ENCODE measurements at regions not wholly inside any gene's neighbourhood (a gene's known extent, or its start where the extent isn't known, plus 50 kb on each side); places are given as distances from the start of the nearest gene placed in this dataset.

DNA sequence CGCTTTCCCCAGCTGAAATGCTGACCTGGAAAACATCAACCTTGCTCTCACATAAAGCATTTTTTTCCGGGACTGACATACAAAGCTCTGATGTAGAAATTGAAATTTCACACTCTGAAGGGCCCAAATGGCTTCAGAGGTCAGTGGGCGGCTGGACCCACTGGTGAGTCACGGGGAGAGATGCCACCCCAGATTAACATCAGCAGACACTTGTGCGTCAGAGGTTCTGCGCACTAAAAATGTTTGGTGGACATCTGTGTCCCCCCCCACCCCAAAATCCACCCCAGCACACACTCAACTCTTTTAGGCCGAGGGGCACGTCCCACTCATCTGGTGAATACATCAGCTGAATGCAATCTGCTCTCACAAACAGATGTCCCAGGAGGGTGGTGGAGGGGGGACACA, 208.9 kb downstream of the ASB1 start:
- no peak for DNase-seq

DNA sequence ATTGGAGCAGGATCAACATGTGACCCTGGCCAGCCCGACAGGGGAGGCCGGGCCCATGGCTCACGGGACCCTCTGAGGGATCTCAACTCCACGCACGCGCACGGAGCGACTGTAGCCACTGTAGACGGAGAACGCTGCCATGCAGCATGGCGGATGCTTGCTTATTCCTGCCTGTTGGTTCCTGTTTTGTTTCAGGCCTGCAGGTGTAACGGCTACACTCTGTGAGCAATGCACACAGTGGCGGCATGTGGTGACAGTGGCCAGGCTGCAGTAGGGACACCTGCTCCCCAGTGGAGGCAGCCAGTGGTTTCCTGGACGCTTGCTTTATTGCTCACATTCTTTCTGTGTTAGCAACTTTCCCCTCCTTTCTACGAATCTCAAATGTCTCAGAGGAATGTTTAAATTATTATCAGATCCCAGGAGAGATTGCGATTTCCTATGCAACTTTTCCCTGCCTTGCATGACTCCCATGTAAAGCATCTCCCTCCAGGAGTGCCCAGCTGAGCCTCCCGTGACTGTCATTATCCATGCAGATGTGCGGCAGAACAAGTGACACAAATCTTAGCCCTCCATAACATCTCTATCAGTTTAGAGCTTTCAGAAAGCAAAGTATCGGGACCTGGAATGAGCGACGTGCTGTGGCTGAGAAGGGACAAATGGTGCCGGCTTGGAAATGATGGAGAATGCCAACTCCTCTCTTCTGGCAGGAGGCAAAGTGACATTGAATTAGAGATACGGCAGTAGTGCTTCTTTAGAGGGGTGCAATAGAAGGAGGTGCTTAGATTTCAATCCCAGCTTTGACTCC, 209.7 kb downstream of the ASB1 start:
- no peak for DNase-seq

DNA sequence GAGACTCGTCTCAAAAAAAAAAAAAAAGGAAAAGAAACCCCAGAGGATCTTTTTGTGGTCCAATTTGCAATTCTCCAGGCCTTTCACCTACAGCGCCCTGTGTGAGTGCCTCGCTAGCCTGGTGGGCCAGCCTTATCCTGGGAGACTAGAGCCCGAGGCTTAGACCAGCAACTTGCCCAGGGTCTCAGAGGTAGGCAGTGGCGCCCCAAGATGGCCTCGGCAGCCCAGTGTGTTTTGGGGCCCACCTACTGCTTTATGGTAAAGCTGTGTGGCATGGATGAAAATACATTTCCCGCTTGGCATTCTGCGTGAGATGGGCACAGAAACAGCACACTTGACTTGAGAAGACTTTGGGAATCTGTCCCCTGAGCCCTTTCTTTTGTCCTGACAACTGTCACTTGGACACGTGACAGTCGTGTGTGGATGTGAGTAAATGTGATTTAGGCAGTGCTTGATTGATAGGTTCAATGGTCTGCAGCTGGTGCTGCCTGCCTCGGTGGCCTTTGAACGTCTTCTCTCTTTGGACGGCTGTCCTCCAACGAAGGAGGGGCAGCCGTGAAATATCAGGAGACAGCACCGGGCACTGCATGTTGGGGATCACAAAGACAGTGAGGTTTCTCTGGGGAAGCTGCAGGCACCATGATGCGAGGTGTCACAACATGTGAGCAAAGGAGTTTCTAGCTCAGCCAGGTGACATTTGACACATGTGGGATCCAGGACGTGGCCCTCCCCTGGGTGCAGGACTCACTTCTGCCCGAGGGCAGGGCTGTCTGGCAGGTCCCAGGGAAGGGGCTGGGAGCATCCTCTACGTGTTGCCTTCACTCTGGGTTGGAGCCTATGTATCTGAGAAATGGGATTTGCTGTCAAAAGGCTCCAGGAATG, 209.5 kb upstream of the TWIST2 start:
- no peak for DNase-seq

DNA sequence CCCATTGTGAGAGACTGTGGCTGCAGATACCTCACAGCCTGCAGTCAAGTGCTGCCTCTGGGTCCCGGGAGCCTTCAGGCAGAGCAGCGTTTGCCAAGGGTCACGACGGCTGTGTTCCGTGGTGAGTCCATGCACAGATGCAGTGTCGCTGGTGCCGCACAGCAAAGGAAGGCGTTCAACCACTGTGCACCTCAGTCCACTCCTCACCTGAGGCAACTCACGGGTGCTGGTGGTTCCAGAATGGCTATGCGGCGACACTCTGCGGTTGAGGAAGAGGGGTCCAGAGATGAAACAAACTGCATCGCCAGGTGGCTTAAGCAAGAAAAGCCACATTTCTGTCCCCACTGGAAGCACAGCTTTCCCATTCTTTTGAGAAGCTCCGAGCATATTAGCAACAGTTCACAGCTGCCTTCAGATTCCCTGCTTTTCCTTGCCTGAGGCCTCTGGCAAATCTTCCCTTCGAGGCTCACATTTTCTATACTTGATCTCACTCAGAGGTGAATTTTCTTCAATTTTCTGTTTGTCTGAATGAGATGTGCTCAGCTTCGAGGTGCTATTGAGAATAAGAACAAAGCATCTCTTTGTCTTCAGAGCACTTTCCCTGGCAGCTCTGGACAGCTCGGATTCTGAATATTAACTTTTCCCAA, 208.8 kb upstream of the TWIST2 start:
- DNase-seq, result no peak

DNA sequence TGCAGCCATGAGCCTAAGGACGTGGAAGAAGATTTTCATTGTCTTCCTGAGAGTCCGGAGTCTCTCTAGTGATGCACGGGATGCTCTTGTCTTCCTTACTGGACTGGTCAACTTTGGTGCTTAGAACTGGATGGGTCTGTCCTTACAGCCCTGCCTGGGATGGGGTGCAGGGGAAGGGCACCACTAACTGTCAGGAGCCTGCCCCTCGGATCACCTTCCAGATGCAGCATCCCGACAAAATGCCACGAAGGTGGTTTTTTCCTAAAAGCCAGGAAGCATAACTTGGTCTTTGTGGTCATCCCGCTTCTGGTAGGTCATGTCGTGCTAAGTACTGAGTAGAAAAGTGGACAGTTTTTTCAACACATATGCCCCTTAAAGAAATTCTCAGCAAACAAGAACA, 207.4 kb upstream of the TWIST2 start:
- DNase-seq, result no peak

DNA sequence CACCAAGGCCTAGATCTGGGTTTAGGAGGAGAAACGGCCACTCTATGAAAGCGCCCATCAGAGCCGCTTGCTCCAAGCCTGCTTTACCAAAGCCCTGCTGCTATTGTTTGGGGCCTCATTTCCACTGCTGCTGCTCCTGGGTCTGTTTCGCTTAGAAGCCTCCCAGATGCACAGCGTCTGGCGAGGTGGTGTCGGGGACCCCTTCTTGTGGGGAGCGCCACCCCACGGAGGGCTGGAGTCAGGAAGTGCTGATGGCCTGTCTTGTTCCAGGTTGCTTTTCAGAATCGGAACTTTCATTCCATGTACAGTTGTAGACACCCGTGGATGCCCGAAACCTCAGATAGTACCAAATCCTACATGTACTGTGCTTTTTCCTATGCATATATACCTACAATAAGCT, 204.9 kb upstream of the TWIST2 start:
- DNase-seq, result no peak

DNA sequence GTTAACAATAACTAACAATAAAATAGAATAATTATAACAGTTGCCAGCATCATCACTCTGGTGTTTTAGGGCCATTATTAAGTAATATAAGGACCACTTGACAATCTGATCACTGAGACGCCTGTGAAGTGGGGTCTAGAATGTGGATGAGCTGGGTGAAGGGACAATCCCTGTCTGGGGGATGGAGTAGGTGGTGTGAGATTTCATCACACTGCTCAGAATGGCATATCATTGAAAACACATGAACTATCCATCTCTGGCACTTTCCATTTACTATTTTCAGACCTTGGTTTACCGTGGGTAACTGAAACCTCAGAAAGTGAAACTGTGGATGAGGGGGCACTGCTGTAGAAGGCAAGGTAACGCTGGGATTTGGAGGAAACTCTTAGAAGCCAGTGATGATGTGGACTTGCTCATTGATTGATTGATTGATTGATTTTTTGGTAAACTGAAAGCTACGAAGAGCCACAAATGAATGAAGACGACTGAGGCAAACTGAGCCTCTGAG, 204.4 kb upstream of the TWIST2 start:
- DNase-seq, result no peak

DNA sequence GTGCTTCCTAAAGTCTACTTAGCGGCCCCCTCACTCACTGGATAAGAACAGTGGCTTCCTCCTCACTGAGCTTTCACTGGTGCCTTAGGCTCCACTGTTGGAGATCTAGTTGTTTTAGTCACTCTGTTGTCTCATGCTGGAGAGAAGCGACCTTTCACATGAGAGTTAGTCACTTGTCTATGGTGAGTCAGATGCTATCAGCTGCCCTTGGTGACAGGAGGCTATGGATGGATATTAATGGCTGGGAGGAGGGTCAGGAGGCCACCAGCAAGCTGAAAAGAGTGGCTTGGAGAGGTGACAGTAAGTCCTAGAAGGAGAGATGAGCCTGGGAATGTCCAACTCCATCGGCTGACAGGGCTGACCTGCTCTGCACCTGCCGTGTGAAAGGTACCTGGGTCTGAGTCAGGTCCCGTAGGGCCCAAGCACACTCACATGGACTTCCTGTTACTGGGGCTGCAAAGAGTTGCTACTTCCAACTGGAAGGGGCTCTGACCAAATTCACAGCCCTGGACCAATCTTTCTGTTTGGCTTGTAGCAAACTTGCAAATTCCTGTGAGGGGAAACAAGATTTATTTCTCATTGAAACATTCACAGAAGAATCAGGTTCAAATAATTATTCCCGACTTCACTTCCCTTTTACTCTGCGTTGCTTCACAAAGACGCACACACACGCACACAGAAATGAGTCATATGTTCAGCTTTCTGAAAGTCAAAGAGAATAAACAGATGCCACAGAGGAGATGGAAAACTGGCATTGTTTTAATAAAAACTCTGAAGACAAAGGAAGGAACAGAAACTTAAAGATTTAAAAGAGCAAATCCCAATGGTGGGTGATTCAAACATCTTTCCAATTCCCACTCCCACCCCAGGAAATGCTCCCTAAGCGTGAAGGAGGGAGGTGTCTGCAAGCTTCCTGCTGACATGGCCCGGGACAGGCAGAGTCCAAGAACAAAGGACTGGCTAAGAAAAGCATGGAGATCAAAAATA, 203.5 kb upstream of the TWIST2 start:
- DNase-seq, result no peak

DNA sequence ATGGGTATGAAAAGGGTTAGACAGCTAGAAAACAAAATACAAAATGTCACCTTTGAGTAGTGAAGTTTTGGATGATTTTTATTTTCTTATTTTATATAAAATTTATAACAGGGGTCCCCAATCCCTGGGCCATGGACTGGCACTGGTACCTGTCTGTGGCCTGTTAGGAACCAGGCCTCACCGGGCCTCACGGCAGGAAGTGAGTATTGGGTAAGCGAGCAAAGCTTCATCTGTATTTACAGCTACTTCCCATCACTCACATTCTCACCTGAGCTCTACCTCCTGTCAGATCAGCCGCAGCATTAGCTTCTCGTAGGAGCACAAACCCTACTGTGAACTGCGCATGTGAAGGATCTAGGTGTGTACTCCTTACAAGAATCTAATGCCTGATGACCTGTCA, 202.8 kb upstream of the TWIST2 start:
- no peak for DNase-seq

DNA sequence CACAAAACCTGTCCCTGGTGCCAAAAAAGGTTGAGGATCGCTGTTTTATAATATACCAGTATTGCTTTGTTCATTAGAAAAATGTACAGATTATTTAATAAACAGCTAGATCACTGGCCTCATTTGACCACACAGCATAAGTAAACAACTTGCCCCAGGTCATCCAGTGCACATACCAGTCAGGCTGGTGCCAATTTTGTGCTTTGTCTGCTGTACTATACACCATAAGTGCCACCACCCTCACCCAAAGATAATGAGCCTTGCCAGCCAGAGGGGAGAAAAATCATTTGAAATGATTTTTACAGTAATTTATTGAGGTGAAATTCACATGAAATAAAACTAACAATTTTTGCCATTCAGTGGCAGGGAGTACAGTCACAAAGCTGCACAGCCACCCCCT, 202.2 kb upstream of the TWIST2 start:
- DNase-seq, result no peak

DNA sequence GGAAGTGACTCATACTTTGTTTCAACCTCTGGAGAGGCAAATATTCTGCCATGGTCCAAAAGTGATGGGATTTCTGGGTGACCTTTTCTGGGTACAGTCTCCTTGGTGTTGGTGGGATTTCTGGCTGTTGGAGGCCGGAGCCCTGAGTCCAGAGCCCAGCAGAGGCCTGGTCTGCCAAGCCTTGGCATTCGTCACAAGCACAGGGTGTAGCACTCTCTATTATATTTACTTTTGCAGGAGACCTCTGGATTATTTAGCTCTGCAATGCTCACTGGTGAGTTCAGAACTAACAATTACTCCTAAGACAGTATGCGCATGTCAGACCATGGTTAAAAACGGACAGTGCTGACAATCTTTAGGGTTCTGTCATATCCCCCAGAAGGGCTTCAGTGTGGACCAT, 201.6 kb upstream of the TWIST2 start:
- DNase-seq, result no peak

DNA sequence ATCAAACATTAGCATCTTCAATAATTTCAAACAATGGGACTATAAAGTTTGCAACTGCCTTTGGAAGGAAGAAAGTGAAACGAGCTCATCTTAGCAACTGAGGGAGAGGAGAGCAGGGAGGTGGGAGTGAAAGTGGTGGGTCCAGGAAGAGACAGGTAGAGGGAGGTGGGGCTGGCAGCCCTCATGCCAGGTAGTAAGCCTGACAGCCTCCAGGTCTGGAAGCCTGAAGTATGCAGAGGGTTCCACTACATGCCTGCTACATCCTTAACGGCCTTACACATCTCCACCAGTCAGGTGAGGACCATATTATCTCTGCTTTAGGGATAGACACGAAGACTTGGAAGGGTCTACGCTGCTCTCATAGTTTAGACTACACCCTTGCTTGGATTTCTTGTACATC, 201.1 kb upstream of the TWIST2 start:
- DNase-seq, result no peak

DNA sequence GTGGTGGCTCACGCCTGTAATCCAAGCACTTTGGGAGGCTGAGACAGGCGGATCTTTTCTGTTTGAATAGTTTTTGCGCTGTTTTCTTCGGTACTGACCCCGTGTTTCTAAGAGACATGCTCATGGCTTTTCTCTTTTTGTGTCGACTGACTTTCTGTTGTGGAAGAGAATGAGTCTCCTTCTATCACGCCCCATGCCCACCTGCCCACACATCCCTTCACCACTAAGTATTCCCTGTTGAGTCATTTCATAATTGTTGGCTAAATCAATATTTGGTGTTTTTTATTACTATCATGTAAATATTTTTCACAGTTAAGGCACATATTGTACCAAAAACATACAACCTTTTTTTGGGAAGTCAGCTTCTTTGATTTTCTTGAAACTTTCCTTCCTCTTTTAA, 198.8 kb upstream of the TWIST2 start:
- DNase-seq, result no peak

DNA sequence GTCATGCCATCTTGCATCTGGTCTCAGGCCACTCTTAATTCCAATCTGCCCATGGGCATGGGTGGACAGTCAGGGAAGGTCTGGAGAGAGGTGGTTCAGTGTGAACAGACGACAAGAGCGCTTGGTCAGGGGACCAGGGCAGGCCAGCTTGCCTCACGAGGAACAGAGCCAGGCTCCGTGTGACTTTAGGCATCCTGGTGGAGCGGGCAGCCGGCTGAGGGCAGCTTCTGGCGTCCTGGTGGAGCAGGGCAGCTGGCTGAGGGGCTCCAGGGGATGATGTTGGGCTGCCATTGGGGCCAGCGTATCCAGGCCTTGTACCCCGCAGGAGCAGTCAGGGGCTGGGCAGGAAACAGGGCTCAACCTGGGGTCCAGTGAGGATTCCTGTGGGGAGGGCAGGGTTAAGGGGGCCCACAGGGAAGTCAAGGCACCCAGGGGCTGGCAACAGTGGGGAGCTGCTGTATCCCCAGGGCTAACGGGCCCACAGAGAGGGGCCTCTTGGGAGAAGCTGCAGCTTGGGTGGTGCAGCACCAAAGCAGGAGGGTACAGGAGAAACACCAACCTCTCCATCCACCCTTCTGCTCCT, 197.9 kb upstream of the TWIST2 start:
- DNase-seq, result no peak

DNA sequence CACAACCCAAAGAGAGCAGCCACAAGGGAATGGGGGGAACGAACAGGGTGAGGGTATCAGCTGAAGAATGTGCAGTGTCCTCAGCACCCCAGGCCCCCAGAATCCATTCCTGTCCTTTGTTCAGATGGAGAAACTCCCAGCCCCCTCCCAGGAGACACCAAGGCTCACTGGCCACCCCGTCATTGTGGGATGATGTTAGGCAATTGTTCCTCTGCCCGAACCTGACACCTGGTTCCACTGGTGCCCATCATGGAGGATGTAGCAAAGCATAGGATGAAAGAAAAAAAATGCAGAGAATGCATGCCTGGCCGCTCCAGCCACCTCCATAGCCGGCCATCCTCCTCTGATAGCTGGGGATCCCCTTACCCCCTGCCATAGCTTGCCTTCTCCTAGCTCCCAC, 197.3 kb upstream of the TWIST2 start:
- DNase-seq, result no peak

DNA sequence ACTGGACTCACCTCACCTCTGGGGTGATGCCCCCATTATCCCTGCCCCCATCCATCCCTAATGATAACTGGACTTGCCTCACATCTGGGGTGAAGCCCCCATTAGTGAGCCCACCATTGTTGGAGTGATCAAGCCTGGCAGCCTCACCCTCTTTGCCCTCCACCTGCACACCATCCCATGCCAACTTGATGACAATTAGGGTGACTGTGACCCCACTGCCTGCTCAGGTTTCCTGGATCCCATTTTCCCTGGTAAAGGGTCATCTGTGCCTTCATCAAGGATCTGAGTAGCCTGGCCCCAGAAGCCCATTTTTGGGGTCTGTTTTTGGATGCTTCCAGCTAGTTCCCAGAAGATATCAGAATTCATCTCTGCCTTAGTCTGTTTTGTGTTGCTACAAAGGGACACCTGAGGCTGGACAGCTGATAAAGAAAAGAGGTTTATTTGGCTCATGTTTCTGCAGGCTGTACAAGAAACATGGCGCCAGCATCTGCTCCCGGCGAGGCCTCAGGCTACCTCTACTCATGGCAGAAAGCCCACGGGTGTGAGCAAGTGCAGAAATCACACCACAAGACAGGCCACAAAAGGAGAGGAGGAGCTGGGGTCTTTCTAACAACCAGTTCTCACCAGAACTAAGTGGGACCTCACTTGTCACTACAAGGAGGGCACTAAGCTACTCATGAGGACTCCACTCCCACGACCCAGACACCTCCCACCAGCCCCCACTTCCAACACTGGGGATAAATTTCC, 196.4 kb upstream of the TWIST2 start:
- no peak for DNase-seq

DNA sequence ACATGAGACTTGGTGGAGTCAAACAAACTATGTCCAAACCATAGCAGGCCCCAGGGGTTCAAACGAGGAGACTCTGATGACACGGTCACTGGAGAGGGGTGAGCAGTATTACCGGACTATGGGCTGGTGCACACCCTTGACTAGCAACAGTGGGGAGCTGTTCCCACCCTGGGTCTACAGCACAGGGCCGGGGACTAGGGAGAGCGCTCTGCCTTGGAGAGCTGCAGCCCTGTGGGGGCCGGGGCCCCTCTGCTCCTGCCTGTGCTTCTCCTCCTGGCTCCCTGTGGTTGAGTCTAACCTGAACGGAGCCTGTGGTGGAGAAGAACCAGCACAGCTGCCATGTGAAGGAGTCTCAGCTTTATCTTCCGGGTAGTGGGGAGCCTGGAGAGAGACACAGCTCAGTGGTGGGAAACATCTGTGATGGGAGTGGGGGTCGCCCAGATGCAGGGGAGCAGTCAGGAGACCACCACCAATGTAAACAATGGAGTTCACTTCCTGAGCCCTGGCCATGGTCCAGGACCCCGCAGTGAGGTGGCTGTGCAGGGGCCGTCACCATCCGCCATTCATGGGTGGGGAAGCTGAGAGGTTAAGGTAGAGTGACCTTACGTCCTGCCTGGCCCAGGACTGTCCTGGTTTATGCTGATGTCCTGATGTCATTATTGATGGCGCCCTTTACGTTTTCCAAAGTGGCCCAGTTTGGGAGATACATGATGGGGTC, 195.7 kb upstream of the TWIST2 start:
- no peak for DNase-seq

DNA sequence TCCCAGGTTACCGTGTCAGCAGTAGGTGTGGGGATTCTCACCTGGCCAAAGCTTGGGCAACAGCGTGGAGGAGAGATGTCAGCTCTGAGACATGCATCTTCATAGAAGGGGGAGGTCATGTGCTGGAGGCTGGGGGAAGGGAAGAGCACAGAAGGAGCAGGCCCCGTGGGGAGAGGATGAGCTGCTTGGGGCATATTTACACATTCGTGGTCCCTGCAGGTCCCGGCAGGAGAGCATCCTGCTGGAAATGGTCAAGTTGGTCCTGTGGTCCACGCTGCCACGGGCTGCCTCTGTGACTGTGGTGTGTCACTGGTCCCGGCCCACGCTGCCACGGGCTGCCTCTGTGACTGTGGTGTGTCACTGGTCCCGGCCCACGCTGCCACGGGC, 195.1 kb upstream of the TWIST2 start:
- no peak for DNase-seq

DNA sequence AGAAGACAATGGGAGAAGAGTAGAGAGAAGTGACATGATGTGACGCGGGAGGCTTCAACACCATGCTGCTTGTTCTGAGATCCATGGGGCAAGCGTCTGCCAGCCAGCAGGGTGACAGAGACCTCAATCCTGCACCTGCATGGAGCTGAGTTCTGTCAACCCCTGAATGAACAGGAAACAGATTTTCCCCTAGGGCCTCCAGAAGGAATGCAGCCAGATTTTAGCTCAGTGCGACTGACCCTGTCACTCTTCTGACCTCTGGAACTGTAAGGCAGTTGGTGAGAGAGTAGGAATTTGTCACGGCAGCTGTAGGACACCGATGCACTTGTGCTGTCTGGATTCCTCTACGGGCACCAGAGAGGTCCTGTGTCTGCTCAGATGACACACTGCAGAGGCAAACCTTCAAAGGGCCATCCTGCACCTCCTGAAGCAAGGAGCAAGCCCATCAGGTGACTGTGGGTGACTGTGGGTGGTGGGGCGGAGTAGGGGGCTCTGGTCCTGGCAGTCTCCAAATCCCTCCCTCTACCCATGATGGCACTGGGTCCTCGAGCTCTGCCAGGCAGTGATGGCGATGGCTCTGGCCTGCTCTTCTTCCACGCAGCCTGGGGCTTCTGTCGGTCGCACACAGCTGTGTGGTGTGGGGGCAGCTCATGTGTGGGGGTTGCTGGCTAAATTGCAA, 194.3 kb upstream of the TWIST2 start:
- DNase-seq, result no peak
